ENCODE measurements at regions not wholly inside any gene's neighbourhood (a gene's known extent, or its start where the extent isn't known, plus 50 kb on each side); places are given as distances from the start of the nearest gene placed in this dataset.

GRCh38 chr4:123589301-123589700, 192.7 kb downstream of the SPRY1 start:
- H3K4me1 Mint-ChIP-seq (ENCODE audit: low read depth, unreplicated experiment): peaks cover 8% of the 10 kb centered on the region
- TF ChIP-seq EZH2 (IDR thresholded peaks at IDR 0.05; ENCODE audit: insufficient read depth, low read length): no peak
- TF ChIP-seq, protein P1, sequence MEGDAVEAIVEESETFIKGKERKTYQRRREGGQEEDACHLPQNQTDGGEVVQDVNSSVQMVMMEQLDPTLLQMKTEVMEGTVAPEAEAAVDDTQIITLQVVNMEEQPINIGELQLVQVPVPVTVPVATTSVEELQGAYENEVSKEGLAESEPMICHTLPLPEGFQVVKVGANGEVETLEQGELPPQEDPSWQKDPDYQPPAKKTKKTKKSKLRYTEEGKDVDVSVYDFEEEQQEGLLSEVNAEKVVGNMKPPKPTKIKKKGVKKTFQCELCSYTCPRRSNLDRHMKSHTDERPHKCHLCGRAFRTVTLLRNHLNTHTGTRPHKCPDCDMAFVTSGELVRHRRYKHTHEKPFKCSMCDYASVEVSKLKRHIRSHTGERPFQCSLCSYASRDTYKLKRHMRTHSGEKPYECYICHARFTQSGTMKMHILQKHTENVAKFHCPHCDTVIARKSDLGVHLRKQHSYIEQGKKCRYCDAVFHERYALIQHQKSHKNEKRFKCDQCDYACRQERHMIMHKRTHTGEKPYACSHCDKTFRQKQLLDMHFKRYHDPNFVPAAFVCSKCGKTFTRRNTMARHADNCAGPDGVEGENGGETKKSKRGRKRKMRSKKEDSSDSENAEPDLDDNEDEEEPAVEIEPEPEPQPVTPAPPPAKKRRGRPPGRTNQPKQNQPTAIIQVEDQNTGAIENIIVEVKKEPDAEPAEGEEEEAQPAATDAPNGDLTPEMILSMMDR (IDR thresholded peaks at IDR 0.05; ENCODE audit: insufficient read depth, low read depth, low read length): no peak
- Histone ChIP-seq H3K27me3 (ENCODE audit: insufficient read depth, low read length) (no peaks in the 10 kb centered on the region), H3K9ac (ENCODE audit: low read length) (no peak overlapping the region), H3K4me1 (ENCODE audit: insufficient read depth, low read length) (peaks cover 7% of the 10 kb centered on the region), H2AFZ (ENCODE audit: low read depth, low read length) (no peak overlapping the region), H3K4me3 (ENCODE audit: insufficient read depth, low read depth, low read length) (no peak overlapping the region), H3K9me3 (ENCODE audit: insufficient read depth, low read depth, low read length) (no peaks in the 10 kb centered on the region), H3K27ac (ENCODE audit: low read depth, low read length) (no peak overlapping the region), H4K20me1 (ENCODE audit: insufficient read depth, low read length) (no peaks in the 10 kb centered on the region), H3K79me2 (ENCODE audit: insufficient read depth, low read length) (no peaks in the 10 kb centered on the region), H3K4me2 (ENCODE audit: low read length) (no peak overlapping the region), H3K36me3 (ENCODE audit: insufficient read depth, low read length) (no peaks in the 10 kb centered on the region)
- no peaks in the 10 kb centered on the region for H3K9me3 Mint-ChIP-seq (ENCODE audit: unreplicated experiment)
- FAIRE-seq (no peak), DNase-seq (ENCODE audit: low read depth) (no peak)
- no peak overlapping the region for H3K27ac Mint-ChIP-seq (ENCODE audit: unreplicated experiment)
- H3K36me3 Mint-ChIP-seq (ENCODE audit: low read depth, unreplicated experiment): no peaks in the 10 kb centered on the region
- H3K27me3 Mint-ChIP-seq (ENCODE audit: low read depth, unreplicated experiment): peaks cover 2% of the 10 kb centered on the region
- H3K4me3 Mint-ChIP-seq (ENCODE audit: unreplicated experiment): no peak overlapping the region

- Histone ChIP-seq H2AFZ (ENCODE audit: low read depth, low read length) (no peak overlapping the region), H3K4me1 (ENCODE audit: insufficient read depth, low read length) (peaks cover 7% of the 10 kb centered on the region), H3K79me2 (ENCODE audit: insufficient read depth, low read length) (no peaks in the 10 kb centered on the region), H3K27me3 (ENCODE audit: insufficient read depth, low read length) (no peaks in the 10 kb centered on the region), H3K9ac (ENCODE audit: low read length) (no peak overlapping the region), H3K9me3 (ENCODE audit: insufficient read depth, low read depth, low read length) (no peaks in the 10 kb centered on the region), H3K4me3 (ENCODE audit: insufficient read depth, low read depth, low read length) (no peak overlapping the region), H4K20me1 (ENCODE audit: insufficient read depth, low read length) (no peaks in the 10 kb centered on the region), H3K36me3 (ENCODE audit: insufficient read depth, low read length) (no peaks in the 10 kb centered on the region), H3K27ac (ENCODE audit: low read depth, low read length) (no peak overlapping the region), H3K4me2 (ENCODE audit: low read length) (no peak overlapping the region)
- no peaks in the 10 kb centered on the region for H3K27me3 Mint-ChIP-seq (ENCODE audit: low read depth, unreplicated experiment)
- no peak overlapping the region for H3K4me3 Mint-ChIP-seq (ENCODE audit: unreplicated experiment)
- TF ChIP-seq EZH2 (IDR thresholded peaks at IDR 0.05; ENCODE audit: insufficient read depth, low read length): no peak
- TF ChIP-seq, protein P1 (IDR thresholded peaks at IDR 0.05; ENCODE audit: insufficient read depth, low read depth, low read length): no peak
- no peaks in the 10 kb centered on the region for H3K36me3 Mint-ChIP-seq (ENCODE audit: low read depth, unreplicated experiment)
- peaks cover 8% of the 10 kb centered on the region for H3K4me1 Mint-ChIP-seq (ENCODE audit: low read depth, unreplicated experiment)
- DNase-seq (ENCODE audit: low read depth) (no peak), FAIRE-seq (peak; percentile 32)
- no peak overlapping the region for H3K27ac Mint-ChIP-seq (ENCODE audit: unreplicated experiment)
- no peaks in the 10 kb centered on the region for H3K9me3 Mint-ChIP-seq (ENCODE audit: unreplicated experiment)
Observed at GRCh38 chr4:123591875-123592274, 195.3 kb downstream of the SPRY1 start.

DNA sequence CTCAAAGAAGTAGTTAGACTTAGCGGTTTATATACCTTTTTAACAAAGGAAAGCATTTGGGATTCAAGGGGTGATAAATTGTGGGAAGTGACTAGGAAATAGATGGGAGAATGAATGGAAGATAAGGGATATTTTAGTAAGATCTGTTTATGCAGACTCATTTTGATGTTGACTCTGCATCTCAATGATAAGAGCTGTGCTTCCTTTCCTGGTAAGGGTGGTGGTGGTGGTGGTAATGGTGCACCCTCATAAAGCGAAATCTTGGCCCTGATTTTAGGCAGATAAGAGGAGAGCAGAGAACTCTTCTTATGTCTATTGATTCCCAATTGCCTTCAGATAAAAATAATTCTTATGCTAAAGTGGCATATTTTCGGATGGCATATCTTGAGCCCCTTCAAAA, 197.1 kb downstream of the SPRY1 start:
- Histone ChIP-seq H3K9ac (ENCODE audit: low read length) (no peak overlapping the region), H3K4me3 (ENCODE audit: insufficient read depth, low read depth, low read length) (no peak overlapping the region), H3K4me2 (ENCODE audit: low read length) (no peak overlapping the region), H3K27ac (ENCODE audit: low read depth, low read length) (no peak overlapping the region), H3K36me3 (ENCODE audit: insufficient read depth, low read length) (no peaks in the 10 kb centered on the region), H4K20me1 (ENCODE audit: insufficient read depth, low read length) (no peaks in the 10 kb centered on the region), H3K9me3 (ENCODE audit: insufficient read depth, low read depth, low read length) (no peaks in the 10 kb centered on the region), H3K4me1 (ENCODE audit: insufficient read depth, low read length) (no peaks in the 10 kb centered on the region), H3K79me2 (ENCODE audit: insufficient read depth, low read length) (no peaks in the 10 kb centered on the region), H2AFZ (ENCODE audit: low read depth, low read length) (no peak overlapping the region), H3K27me3 (ENCODE audit: insufficient read depth, low read length) (no peaks in the 10 kb centered on the region)
- H3K4me3 Mint-ChIP-seq (ENCODE audit: unreplicated experiment): no peak overlapping the region
- H3K36me3 Mint-ChIP-seq (ENCODE audit: low read depth, unreplicated experiment): no peaks in the 10 kb centered on the region
- DNase-seq (ENCODE audit: low read depth) (no peak), FAIRE-seq (no peak)
- peaks cover 10% of the 10 kb centered on the region for H3K4me1 Mint-ChIP-seq (ENCODE audit: low read depth, unreplicated experiment)
- H3K27ac Mint-ChIP-seq (ENCODE audit: unreplicated experiment): no peak overlapping the region
- H3K9me3 Mint-ChIP-seq (ENCODE audit: unreplicated experiment): no peaks in the 10 kb centered on the region
- TF ChIP-seq EZH2 (IDR thresholded peaks at IDR 0.05; ENCODE audit: insufficient read depth, low read length): no peak
- TF ChIP-seq, protein P1 (IDR thresholded peaks at IDR 0.05; ENCODE audit: insufficient read depth, low read depth, low read length): no peak
- no peaks in the 10 kb centered on the region for H3K27me3 Mint-ChIP-seq (ENCODE audit: low read depth, unreplicated experiment)
